ENCODE measurements at regions not wholly inside any gene's neighbourhood (a gene's known extent, or its start where the extent isn't known, plus 50 kb on each side); places are given as distances from the start of the nearest gene placed in this dataset.

GRCh38 chr1:163604896-163605295 is 283.1 kb downstream of the NUF2 start:
- H3K9ac ChIP-seq (replicated peaks; ENCODE audit: extremely low read depth, insufficient read depth, low read length), result no peak overlapping the region
- no TSS peak for BruUV-seq (replicated peaks)
- H3K4me3 ChIP-seq (replicated peaks in 1 of 3; ENCODE audit: insufficient read depth in 1 of 3, low read depth in 1 of 3, low read length in 3 of 3), result no peak overlapping the region
- FAIRE-seq, result no peak
- no peak overlapping the region for H2AFZ ChIP-seq (ENCODE audit: low read depth, low read length)
- no peaks in the 10 kb centered on the region for H3K36me3 ChIP-seq (ENCODE audit: control insufficient read depth in 2 of 2, extremely low read depth in 1 of 2, insufficient read depth in 2 of 2, low read length in 2 of 2)
- dilution Hi-C loops (cut with MboI; ENCODE audit: extremely low pct_ligation_motif_present, low sequenced_read_pairs), result no loop called here
- no peak overlapping the region for H3K27ac ChIP-seq (ENCODE audit: insufficient read depth, low read depth, low read length)
- no peak for DNase-seq (ENCODE audit: low read depth, low spot score)
- intact Hi-C loops (cut with micrococcal nuclease), result no loop called here
- CTCF ChIA-PET, result no interaction called here
- H3K9me1 ChIP-seq (replicated peaks; ENCODE audit: control insufficient read depth, extremely low read depth, insufficient read depth, low read length), result no peaks in the 10 kb centered on the region
- no peak overlapping the region for H3K4me2 ChIP-seq (ENCODE audit: insufficient read depth, low read length)
- no peaks in the 10 kb centered on the region for H3K9me3 ChIP-seq (replicated peaks; ENCODE audit: control insufficient read depth, insufficient read depth, low read length)
- H4K20me1 ChIP-seq (replicated peaks; ENCODE audit: control insufficient read depth, extremely low read depth, insufficient read depth, low read length), result no peaks in the 10 kb centered on the region
- H3K27me3 ChIP-seq (ENCODE audit: control insufficient read depth in 2 of 2, insufficient read depth in 2 of 2, low read length in 2 of 2), result no peaks in the 10 kb centered on the region
- POLR2A ChIA-PET, result no interaction called here
- no peak for TF ChIP-seq GATA2 (IDR thresholded peaks at IDR 0.05; ENCODE audit: insufficient read depth, insufficient read length, low read depth, low read length)
- TF ChIP-seq MYC (IDR thresholded peaks at IDR 0.05; ENCODE audit: low read depth, low read length), result no peak
- no peak for TF ChIP-seq MAX (IDR thresholded peaks at IDR 0.05; ENCODE audit: insufficient read depth, insufficient read length)
- TF ChIP-seq POLR2A (IDR thresholded peaks at IDR 0.05; ENCODE audit: low read depth, low read length), result no peak
- no peak for TF ChIP-seq CTCF (IDR thresholded peaks at IDR 0.05; ENCODE audit: extremely low read depth in 1 of 2, insufficient read depth in 1 of 2, low read depth in 1 of 2, low read length in 2 of 2)
- TF ChIP-seq POLR2AphosphoS5 (IDR thresholded peaks at IDR 0.05; ENCODE audit: insufficient read depth, low read depth, low read length), result no peak
- no peak for TF ChIP-seq EZH2 (IDR thresholded peaks at IDR 0.05; ENCODE audit: borderline replicate concordance, low read depth, low read length, severe bottlenecking)
- no peak for TF ChIP-seq JUN (IDR thresholded peaks at IDR 0.05; ENCODE audit: borderline replicate concordance, insufficient read depth, insufficient read length, low read depth)
- TF ChIP-seq FOS (IDR thresholded peaks at IDR 0.05; ENCODE audit: borderline replicate concordance, insufficient read depth, low read length), result no peak
- no peaks in the 10 kb centered on the region for H3K79me2 ChIP-seq (ENCODE audit: control insufficient read depth, insufficient read depth, low read length)
- H3K4me1 ChIP-seq (ENCODE audit: control insufficient read depth, extremely low read depth, insufficient read depth, low read length), result no peaks in the 10 kb centered on the region
